COLO829 (cell line): ENCODE measurements at regions not wholly inside any gene's neighbourhood (a gene's known extent, or its start where the extent isn't known, plus 50 kb on each side); places are given as distances from the start of the nearest gene placed in this dataset.
"Not testable (repeated sequence)": the region's sequence is repeated elsewhere in the genome, so short reads cannot be mapped to it uniquely, and the experiment has no call there.

Source experiments
- DNase-seq: peaks from one replicate; pipeline ENCODE4 v3.0.0; 2012; ENCODE audit warnings: low spot score

DNA sequence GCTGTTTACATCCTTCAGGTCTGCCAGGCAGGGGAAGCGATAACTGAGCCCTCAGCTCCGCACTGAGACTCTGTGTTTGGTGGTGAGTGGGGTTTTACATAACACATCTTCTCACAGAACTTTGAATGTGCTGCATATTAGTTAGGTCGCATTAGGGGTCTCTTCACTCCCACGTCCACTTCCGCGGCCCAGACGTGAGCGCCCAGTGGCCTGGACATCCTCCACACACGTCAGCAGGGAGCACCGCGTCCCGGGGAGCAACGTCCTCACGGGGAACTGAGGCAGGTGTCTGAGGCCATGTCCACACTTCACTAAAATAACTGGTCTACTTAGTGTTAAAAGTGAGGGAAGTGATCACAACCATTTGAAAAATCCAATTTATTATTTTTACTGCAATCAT lies 100.4 kb upstream of the SATB2 start:
- no peak for DNase-seq

- DNase-seq, result no peak
Measured at GRCh38 chr2:199556527-199557285, 99.0 kb upstream of the SATB2 start.

DNA sequence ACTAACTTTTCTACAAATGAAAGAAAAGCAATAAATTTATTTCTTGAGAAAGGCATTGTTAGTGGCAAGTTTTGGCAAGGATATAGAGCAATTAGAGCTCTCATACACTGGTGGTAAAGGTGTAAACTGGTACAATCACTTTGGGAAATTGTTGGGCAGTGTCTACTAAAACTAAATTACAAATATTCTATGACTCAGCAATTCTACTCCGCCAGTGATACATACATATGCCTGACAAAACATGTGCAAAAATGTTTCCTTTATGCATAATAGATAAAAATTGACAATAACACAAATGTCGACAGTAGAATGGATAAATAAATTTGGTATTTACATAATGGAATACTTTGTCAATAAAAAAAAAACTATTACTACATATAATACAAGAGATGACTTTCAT lies 96.3 kb upstream of the SATB2 start:
- no peak for DNase-seq

DNA sequence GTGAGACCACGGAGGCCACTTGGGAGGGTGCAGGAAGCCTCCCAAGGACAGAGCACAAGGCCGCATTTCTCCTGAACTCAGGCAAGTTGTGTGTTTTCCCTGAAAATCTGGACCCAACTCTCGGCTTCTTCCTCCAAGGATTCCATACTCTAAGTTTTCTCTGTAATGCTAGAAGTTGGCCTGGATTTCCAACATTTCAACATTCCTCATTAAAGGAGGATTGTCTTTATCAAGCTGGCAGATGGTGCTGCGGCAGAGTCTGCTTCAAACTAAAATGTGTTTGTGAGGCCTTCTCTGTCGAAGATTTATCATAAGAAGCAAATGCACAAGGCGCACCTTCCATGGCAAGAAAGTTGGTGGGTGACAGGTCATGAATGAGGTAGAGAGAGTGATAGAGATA lies 94.4 kb upstream of the SATB2 start:
- DNase-seq, result no peak

GRCh38 chr2:199543606-199544172 lies 86.0 kb upstream of the SATB2 start:
- DNase-seq, result no peak

DNA sequence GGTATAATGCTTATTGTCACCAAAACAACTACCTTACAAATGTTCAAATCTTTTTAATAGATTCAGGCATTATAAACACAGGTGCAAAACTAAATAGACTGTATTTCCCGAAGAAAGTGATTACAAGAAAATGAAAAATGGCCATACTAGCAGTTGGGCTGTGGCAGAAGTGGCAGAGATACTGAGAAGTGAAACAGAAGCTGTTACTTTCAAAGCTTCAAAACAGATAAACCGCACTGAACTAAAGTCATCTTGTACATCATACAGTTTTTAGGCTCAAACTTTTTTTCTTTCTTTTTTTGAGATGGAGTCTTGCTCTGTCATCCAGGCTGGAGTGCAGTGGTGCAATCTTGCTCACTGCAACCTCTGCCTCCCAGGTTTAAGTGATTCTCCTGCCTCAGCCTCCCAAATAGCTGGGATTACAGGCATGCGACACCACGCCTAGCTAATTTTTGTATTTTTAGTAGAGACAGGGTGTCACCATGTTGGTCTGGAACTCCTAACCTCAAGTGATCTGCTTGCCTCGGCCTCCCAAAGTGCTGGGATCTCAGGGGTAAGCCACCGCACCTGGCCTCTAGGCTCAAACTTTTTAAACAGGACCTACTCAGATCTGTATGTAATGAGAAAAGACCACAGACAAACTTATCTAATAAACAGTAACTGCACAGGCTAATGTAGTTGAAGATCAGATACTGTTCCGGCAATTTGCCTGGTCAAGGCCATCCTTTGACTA lies 77.9 kb upstream of the SATB2 start:
- DNase-seq, result no peak

- DNase-seq, result not testable (repeated sequence)
Measured at GRCh38 chr2:199533873-199534272, 76.1 kb upstream of the SATB2 start.

DNA sequence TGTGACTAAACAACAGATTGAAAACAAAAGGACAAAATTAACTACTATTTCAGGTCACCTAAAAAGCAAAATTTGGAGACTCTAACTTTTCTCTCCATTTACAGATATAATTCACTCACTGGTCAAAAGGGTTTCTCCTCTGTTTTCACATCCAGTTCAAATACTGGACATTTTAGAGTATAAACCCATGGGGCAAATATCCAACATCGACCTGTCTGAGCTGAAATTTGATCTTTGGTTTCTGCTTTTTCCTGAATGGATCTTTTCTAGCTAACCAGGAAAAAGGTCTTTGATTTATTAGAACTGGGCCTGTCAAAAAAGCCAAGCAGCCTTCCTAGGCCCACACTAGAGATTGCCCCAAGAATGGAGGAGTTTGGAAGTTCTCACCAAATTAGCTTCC lies 69.3 kb upstream of the SATB2 start:
- DNase-seq, result no peak

GRCh38 chr2:199524689-199525574 lies 67.2 kb upstream of the SATB2 start:
- no peak for DNase-seq

DNA sequence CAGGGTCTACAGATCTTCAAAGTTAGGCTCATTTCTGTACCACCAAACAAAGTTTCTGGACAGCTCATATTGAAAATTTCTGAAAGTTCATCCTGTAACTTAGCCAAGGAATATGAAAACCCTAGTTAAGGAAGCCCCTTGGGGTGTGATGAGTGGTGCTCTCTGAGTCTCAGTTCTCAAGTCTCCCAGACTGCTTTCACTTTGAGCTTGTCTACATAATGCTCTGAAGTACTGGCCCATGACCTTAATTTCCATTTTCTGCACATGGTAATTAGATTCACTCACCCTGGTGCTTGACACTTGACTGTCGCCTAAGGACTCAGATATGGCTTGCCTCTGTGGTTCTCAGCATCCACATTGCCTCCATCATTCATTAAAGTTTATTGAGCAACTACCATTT lies 51.7 kb upstream of the SATB2 start:
- DNase-seq, result no peak
